Heart left ventricle (tissue), 16 donors: ENCODE measurements at regions not wholly inside any gene's neighbourhood (a gene's known extent, or its start where the extent isn't known, plus 50 kb on each side); places are given as distances from the start of the nearest gene placed in this dataset.

Experiments
- ATAC-seq, 4 donors: fragments of 200-7000 bp; cut with Tn5 transposase; one replicate each; pipeline ENCODE4 v1.9.1; 2020 to 2022; ENCODE audit warnings: moderate library complexity in 4 of 4, mild to moderate bottlenecking in 3 of 4, moderate number of reproducible peaks in 1 of 4
- DNase-seq, 5 donors: peaks; one replicate each; pipeline ENCODE4 v3.0.0-alpha.2; 2020
- H3K27ac ChIP-seq, 12 donors: fragments of 200-600 bp; sonication (generic) in 4 of 12; one replicate each; pipeline versions ENCODE4 v1.5.0 to v1.8.0; 2016 to 2022; ENCODE audit warnings: mild to moderate bottlenecking in 2 of 12
- H3K27me3 ChIP-seq, 9 donors: fragments of 200-600 bp; sonication (generic) in 2 of 9; one replicate each; pipeline versions ENCODE4 v1.5.1 to v1.8.0; 2016 to 2022; ENCODE audit warnings: mild to moderate bottlenecking in 3 of 9
- H3K36me3 ChIP-seq, 9 donors: fragments of 200-600 bp; sonication (generic) in 2 of 9; one replicate each; pipeline versions ENCODE4 v1.5.0 to v1.8.0; 2018 to 2022; ENCODE audit warnings: mild to moderate bottlenecking in 2 of 9
- H3K4me1 ChIP-seq, 12 donors: fragments of 200-600 bp; sonication (generic) in 4 of 12; one replicate each; pipeline versions ENCODE4 v1.5.0 to v1.8.0; 2016 to 2022; ENCODE audit warnings: mild to moderate bottlenecking in 3 of 12
- H3K4me3 ChIP-seq, 12 donors: fragments of 200-600 bp; sonication (generic) in 4 of 12; one replicate each; pipeline versions ENCODE4 v1.5.0 to v1.8.0; 2017 to 2022; ENCODE audit warnings: mild to moderate bottlenecking in 9 of 12, moderate library complexity in 4 of 12
- H3K9me3 ChIP-seq, 12 donors: fragments of 200-600 bp; sonication (generic) in 4 of 12; one replicate each; pipeline versions ENCODE4 v1.5.0 to v1.8.0; 2016 to 2022; ENCODE audit warnings: mild to moderate bottlenecking in 1 of 12
- POLR2A ChIP-seq, 2 donors: fragments of 450-650 bp; IDR thresholded peaks; one replicate each; pipeline ENCODE4 v1.6.1; 2017; ENCODE audit warnings: antibody characterized with exemption in 2 of 2, mild to moderate bottlenecking in 2 of 2, moderate library complexity in 2 of 2
- WGBS, 4 donors: extraction: QIAGEN DNeasy Blood & Tissue Kit in 2 of 4; methylation state at CpG; one replicate each; pipeline versions ENCODE4 v1.1.5 to v1.1.7; 2013 to 2018; 5-methylcytosine and 5-hydroxymethylcytosine counted together
- intact Hi-C, 10 donors: fragments of 100-400 bp; cut with DNase I; formaldehyde crosslinking; loops; one replicate each; pipeline versions ENCODE4 v1.11.1 to v1.14.2; 2022
- TF ChIP-seq, protein P1 (sequence below), 12 donors: fragments of 200-600 bp; sonication (generic) in 4 of 12; IDR thresholded peaks; one replicate each; pipeline versions ENCODE4 v1.5.0 to v1.8.0; 2018 to 2022; ENCODE audit warnings: antibody characterized with exemption in 12 of 12, mild to moderate bottlenecking in 5 of 12
- donor health status: ischemic (EF 13 %, LVEDD 7.1; RV severe dilation, severe dysfunction).
- donor health status: healthy with polysubstance abuse.
- donor health status: DM: no; HTN: yes; CAD: no.
- donor health status: DM: no; HTN: no; CAD: no.
- donor health status: ischemic (EF 25% LVEDD 6.9; RV normal size, moderate dysfunction).
- donor health status: ischemic (EF 25% LVEDD 5.7; RV mildly dilated, moderate dysfunction).
- donor health status: healthy.
- donor health status: DM: yes; HTN: yes; CAD: no.
- donor health status: ischemic (EF 35%, LVEDD 5.7; RV mildly dilated, moderate dysfunction).
- donor health status: nonischemic (EF 11% LVEDD 7.7; RV severe dilation, severe dysfunction).
- donor health status: DM: yes; HTN: yes; CAD: no.
- donor health status: PGD.
- donor health status: ischemic (EF 29% LVEDD 5.4; RV normal size, mild dysfunction).
- donor health status: nonischemic (EF 23%, LVEDD 6.1; RV moderate dilation, normal function).

DNA sequence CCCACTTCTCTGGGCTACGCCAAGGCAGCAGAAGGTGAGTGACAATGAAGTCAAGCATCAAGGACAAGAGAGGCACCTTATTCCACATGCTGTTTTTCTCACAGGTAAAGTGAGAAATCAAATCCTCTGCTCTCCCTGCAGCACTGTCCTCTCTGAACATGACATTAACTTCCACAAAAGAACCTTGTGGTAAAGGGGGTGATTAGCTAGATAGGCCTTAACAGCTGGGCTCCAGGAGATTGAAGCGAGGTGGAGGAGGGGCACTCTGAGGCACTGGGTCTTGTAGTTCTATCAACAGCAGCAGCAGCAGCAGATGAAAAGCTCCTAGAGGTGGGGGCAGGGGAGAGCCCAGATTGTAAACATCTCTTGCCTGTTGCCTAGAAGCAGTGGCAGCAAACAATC, 96.8 kb upstream of the CXXC4 start:
- no peak overlapping the region for H3K27ac ChIP-seq
- H3K36me3 ChIP-seq = no peaks in the 10 kb centered on the region
- H3K27me3 ChIP-seq = no peaks in the 10 kb centered on the region
- intact Hi-C loops = no loop called here
- no peaks in the 10 kb centered on the region for H3K9me3 ChIP-seq
- H3K4me3 ChIP-seq = no peak overlapping the region
- WGBS, 4 donors = 38 to 67% (median 54%) methylated on average over 2 of the region's 2 CpGs
- ATAC-seq (peak; percentile 59 to 87 (median 78)), DNase-seq (peak in 4 of 5 donors; percentile 13 to 56 (median 28))
- TF ChIP-seq POLR2A (IDR thresholded peaks at IDR 0.05) = no peak
- H3K4me1 ChIP-seq = peaks cover 0 to 16% (median 5%) of the 10 kb centered on the region in 12 donors

- H3K27me3 ChIP-seq = no peaks in the 10 kb centered on the region
- TF ChIP-seq, protein P1, sequence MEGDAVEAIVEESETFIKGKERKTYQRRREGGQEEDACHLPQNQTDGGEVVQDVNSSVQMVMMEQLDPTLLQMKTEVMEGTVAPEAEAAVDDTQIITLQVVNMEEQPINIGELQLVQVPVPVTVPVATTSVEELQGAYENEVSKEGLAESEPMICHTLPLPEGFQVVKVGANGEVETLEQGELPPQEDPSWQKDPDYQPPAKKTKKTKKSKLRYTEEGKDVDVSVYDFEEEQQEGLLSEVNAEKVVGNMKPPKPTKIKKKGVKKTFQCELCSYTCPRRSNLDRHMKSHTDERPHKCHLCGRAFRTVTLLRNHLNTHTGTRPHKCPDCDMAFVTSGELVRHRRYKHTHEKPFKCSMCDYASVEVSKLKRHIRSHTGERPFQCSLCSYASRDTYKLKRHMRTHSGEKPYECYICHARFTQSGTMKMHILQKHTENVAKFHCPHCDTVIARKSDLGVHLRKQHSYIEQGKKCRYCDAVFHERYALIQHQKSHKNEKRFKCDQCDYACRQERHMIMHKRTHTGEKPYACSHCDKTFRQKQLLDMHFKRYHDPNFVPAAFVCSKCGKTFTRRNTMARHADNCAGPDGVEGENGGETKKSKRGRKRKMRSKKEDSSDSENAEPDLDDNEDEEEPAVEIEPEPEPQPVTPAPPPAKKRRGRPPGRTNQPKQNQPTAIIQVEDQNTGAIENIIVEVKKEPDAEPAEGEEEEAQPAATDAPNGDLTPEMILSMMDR (IDR thresholded peaks at IDR 0.05) = no peak
- no peak for TF ChIP-seq POLR2A (IDR thresholded peaks at IDR 0.05)
- intact Hi-C loops = no loop called here
- no peak overlapping the region for H3K4me3 ChIP-seq
- peaks cover 0 to 16% (median 5%) of the 10 kb centered on the region in 12 donors for H3K4me1 ChIP-seq
- peak overlapping the region in 1 of 12 donors; percentile 65 for H3K27ac ChIP-seq
- H3K9me3 ChIP-seq = no peaks in the 10 kb centered on the region
- no peak for DNase-seq
- ATAC-seq = no peak
- H3K36me3 ChIP-seq = no peaks in the 10 kb centered on the region
- 77 to 88% (median 82%) methylated on average over 2 of the region's 2 CpGs for WGBS, 4 donors
Observed at GRCh38 chr4:104592183-104592582, 97.5 kb upstream of the CXXC4 start.

- peak overlapping the region in 3 of 12 donors; percentile 17 to 65 (median 19) for H3K27ac ChIP-seq
- intact Hi-C loops = no loop called here
- no peaks in the 10 kb centered on the region for H3K9me3 ChIP-seq
- peak in 2 of 4 donors; percentile 24 to 29 for ATAC-seq
- peaks cover 0 to 16% (median 5%) of the 10 kb centered on the region in 12 donors for H3K4me1 ChIP-seq
- H3K4me3 ChIP-seq = peak overlapping the region in 6 of 12 donors; percentile 2 to 39 (median 16)
- WGBS, 4 donors = 42 to 53% (median 47%) methylated on average over 7 of the region's 7 CpGs
- DNase-seq = no peak
- TF ChIP-seq, protein P1 (IDR thresholded peaks at IDR 0.05) = no peak
- no peak for TF ChIP-seq POLR2A (IDR thresholded peaks at IDR 0.05)
- no peaks in the 10 kb centered on the region for H3K27me3 ChIP-seq
- H3K36me3 ChIP-seq = no peaks in the 10 kb centered on the region
Observed at GRCh38 chr4:104593019-104593418, 98.3 kb upstream of the CXXC4 start.

- DNase-seq (no peak), ATAC-seq (no peak)
- Histone ChIP-seq H3K4me3 (peak overlapping the region in 3 of 12 donors; percentile 5 to 8 (median 7)), H3K36me3 (no peaks in the 10 kb centered on the region), H3K4me1 (peaks cover 0 to 16% (median 5%) of the 10 kb centered on the region in 12 donors), H3K27me3 (no peaks in the 10 kb centered on the region), H3K27ac (no peak overlapping the region), H3K9me3 (no peaks in the 10 kb centered on the region)
- intact Hi-C loops = no loop called here
- TF ChIP-seq POLR2A (IDR thresholded peaks at IDR 0.05) = no peak
- TF ChIP-seq, protein P1 (IDR thresholded peaks at IDR 0.05) = no peak
- 38 to 45% (median 43%) methylated on average over 5 of the region's 5 CpGs for WGBS, 4 donors
Observed at GRCh38 chr4:104596189-104596588, 101.5 kb upstream of the CXXC4 start.

DNA sequence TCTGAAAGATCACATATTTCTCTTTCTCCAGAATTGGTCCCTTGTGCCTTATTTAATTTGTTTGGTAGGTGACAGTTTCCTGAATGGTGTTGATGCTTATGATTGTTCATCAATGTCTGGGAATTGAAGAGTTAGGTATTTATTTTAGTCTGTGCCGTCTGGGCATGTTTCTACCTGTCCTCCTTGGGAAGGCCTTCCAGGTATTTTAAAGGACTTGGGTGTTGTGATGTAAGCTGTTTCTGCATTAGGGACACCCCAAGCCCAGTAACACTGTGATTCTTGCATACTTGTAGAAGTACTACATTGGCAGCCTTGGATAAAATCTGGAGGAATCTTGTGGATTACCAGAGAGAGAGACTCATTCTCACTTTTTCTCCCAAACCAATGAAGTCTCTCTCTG, 120.8 kb upstream of the CXXC4 start:
- TF ChIP-seq, protein P1 (IDR thresholded peaks at IDR 0.05) = no peak
- TF ChIP-seq POLR2A (IDR thresholded peaks at IDR 0.05) = no peak
- intact Hi-C loops = no loop called here
- H3K27ac ChIP-seq = peak overlapping the region in 9 of 12 donors; percentile 25 to 84 (median 76)
- ATAC-seq (no peak), DNase-seq (no peak)
- H3K4me3 ChIP-seq = no peak overlapping the region
- H3K9me3 ChIP-seq = peaks cover 0 to 17% (median 0%) of the 10 kb centered on the region in 12 donors
- no peaks in the 10 kb centered on the region for H3K27me3 ChIP-seq
- WGBS, 4 donors = 76 to 94% (median 90%) methylated on average over 1 of the region's 1 CpG
- peaks cover 0 to 15% (median 0%) of the 10 kb centered on the region in 12 donors for H3K4me1 ChIP-seq
- H3K36me3 ChIP-seq = no peaks in the 10 kb centered on the region
